ENCODE measurements at regions not wholly inside any gene's neighbourhood (a gene's known extent, or its start where the extent isn't known, plus 50 kb on each side); places are given as distances from the start of the nearest gene placed in this dataset.
"Not testable (repeated sequence)": the region's sequence is repeated elsewhere in the genome, so short reads cannot be mapped to it uniquely, and the experiment has no call there.

GRCh38 chr5:62100201-62100600, 205.8 kb upstream of the KIF2A start:
- Histone ChIP-seq H3K27me3 (no peaks in the 10 kb centered on the region), H3K4me3 (no peak overlapping the region), H3K36me3 (ENCODE audit: low read depth, missing control alignments) (no peaks in the 10 kb centered on the region), H3K9me3 (no peaks in the 10 kb centered on the region), H3K27ac (no peak overlapping the region), H3K4me1 (no peaks in the 10 kb centered on the region)
- no peak for DNase-seq
- TF ChIP-seq POLR2A (IDR thresholded peaks at IDR 0.05): no peak
- no peak for TF ChIP-seq CTCF (IDR thresholded peaks at IDR 0.05)
- intact Hi-C loops (cut with DNase I; ENCODE audit: low total_unique reads): no loop called here
- 76 to 84% methylated on average over 4 of the region's 4 CpGs for WGBS, 2 donors

- DNase-seq; H3K36me3 ChIP-seq (ENCODE audit: low read depth, missing control alignments); H3K4me3 ChIP-seq; H3K9me3 ChIP-seq; H3K27ac ChIP-seq; H3K27me3 ChIP-seq; H3K4me1 ChIP-seq; intact Hi-C loops (cut with DNase I; ENCODE audit: low total_unique reads): not testable (repeated sequence)
- 85 to 86% methylated on average over 4 of the region's 4 CpGs for WGBS, 2 donors
Measured at GRCh38 chr5:62103863-62104262, 202.1 kb upstream of the KIF2A start.

GRCh38 chr5:62111428-62111827, 194.6 kb upstream of the KIF2A start:
- Histone ChIP-seq H3K4me1 (no peaks in the 10 kb centered on the region), H3K9me3 (no peaks in the 10 kb centered on the region), H3K27ac (no peak overlapping the region), H3K4me3 (no peak overlapping the region), H3K27me3 (no peaks in the 10 kb centered on the region), H3K36me3 (ENCODE audit: low read depth, missing control alignments) (no peaks in the 10 kb centered on the region)
- intact Hi-C loops (cut with DNase I; ENCODE audit: low total_unique reads): no loop called here
- DNase-seq: no peak
- TF ChIP-seq POLR2A (IDR thresholded peaks at IDR 0.05) (no peak), CTCF (IDR thresholded peaks at IDR 0.05) (no peak)

- no peaks in the 10 kb centered on the region for H3K4me1 ChIP-seq
Measured at GRCh38 chr5:62112689-62113228, 193.2 kb upstream of the KIF2A start.

GRCh38 chr5:62115014-62115413, 191.0 kb upstream of the KIF2A start:
- no peaks in the 10 kb centered on the region for H3K9me3 ChIP-seq
- 60 to 64% methylated on average over 2 of the region's 2 CpGs for WGBS, 2 donors
- intact Hi-C loops (cut with DNase I; ENCODE audit: low total_unique reads): no loop called here

More at GRCh38 chr5:62112689-62113228, 193.2 kb upstream of the KIF2A start:
- Histone ChIP-seq H3K27me3 (no peaks in the 10 kb centered on the region), H3K9me3 (no peaks in the 10 kb centered on the region), H3K4me3 (no peak overlapping the region), H3K36me3 (ENCODE audit: low read depth, missing control alignments) (no peaks in the 10 kb centered on the region), H3K27ac (no peak overlapping the region)
- TF ChIP-seq POLR2A (IDR thresholded peaks at IDR 0.05) (no peak), CTCF (IDR thresholded peaks at IDR 0.05) (no peak)
- 78 to 85% methylated on average over 2 of the region's 2 CpGs for WGBS, 2 donors
- no peak for DNase-seq
- intact Hi-C loops (cut with DNase I; ENCODE audit: low total_unique reads): no loop called here

More at GRCh38 chr5:62115014-62115413, 191.0 kb upstream of the KIF2A start:
- TF ChIP-seq CTCF (IDR thresholded peaks at IDR 0.05): no peak
- TF ChIP-seq POLR2A (IDR thresholded peaks at IDR 0.05): no peak
- DNase-seq: no peak
- Histone ChIP-seq H3K4me3 (no peak overlapping the region), H3K27ac (no peak overlapping the region), H3K27me3 (no peaks in the 10 kb centered on the region), H3K36me3 (ENCODE audit: low read depth, missing control alignments) (no peaks in the 10 kb centered on the region), H3K4me1 (no peaks in the 10 kb centered on the region)

Measured in testis (tissue), 2 donors.